ENCODE measurements at regions not wholly inside any gene's neighbourhood (a gene's known extent, or its start where the extent isn't known, plus 50 kb on each side); places are given as distances from the start of the nearest gene placed in this dataset.

DNA sequence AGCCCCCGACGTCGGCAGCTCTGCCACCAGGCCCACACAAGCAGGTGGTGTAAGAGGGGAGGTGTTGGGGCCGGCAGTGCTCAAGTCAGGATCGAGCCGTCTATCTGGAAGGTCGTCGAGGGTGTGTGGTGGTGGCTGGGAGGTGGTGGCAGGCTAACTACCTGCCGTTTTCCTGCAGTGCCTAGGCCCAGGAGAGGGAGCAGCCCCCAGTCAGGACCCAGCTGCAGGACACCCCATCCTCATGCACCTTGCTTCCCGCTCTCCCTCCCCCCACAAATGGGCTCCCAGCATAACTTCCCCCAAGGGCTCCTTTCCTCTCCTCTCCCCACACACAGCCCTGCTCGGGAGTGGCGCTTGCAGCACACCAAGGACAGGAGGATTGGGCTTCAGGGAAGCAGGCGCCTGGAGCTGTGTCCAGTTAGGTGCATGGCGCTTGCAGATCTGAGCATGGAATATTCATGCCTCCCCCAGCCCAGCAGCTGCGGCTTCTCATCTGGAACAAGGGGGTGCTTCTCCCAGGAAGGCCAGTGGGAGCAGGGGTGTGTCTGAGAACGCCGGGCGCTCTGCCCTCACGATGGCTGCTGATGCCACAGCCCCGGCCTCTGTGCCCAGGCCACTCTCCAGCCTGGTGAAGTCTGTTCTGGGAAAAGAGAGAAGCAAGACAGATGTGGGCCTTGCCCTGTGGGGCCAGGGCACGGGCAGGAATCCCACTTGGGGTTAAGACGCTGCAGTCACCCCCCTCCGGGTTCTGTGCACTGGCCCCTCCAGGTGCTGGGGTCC is 127.7 kb downstream of the IGLL1 start:
- no peak for TF ChIP-seq CBX8 (IDR thresholded peaks at IDR 0.05; ENCODE audit: borderline replicate concordance, low read depth, low read length)
- TF ChIP-seq EP300 (IDR thresholded peaks at IDR 0.05; ENCODE audit: borderline replicate concordance in 1 of 2, low read depth in 2 of 2, low read length in 2 of 2): no peak
- TF ChIP-seq, protein P1, sequence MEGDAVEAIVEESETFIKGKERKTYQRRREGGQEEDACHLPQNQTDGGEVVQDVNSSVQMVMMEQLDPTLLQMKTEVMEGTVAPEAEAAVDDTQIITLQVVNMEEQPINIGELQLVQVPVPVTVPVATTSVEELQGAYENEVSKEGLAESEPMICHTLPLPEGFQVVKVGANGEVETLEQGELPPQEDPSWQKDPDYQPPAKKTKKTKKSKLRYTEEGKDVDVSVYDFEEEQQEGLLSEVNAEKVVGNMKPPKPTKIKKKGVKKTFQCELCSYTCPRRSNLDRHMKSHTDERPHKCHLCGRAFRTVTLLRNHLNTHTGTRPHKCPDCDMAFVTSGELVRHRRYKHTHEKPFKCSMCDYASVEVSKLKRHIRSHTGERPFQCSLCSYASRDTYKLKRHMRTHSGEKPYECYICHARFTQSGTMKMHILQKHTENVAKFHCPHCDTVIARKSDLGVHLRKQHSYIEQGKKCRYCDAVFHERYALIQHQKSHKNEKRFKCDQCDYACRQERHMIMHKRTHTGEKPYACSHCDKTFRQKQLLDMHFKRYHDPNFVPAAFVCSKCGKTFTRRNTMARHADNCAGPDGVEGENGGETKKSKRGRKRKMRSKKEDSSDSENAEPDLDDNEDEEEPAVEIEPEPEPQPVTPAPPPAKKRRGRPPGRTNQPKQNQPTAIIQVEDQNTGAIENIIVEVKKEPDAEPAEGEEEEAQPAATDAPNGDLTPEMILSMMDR (IDR thresholded peaks at IDR 0.05; ENCODE audit: control extremely low read depth in 1 of 3, insufficient read depth in 1 of 3, low read depth in 1 of 3, low read length in 3 of 3): no peak
- TF ChIP-seq, protein P2, sequence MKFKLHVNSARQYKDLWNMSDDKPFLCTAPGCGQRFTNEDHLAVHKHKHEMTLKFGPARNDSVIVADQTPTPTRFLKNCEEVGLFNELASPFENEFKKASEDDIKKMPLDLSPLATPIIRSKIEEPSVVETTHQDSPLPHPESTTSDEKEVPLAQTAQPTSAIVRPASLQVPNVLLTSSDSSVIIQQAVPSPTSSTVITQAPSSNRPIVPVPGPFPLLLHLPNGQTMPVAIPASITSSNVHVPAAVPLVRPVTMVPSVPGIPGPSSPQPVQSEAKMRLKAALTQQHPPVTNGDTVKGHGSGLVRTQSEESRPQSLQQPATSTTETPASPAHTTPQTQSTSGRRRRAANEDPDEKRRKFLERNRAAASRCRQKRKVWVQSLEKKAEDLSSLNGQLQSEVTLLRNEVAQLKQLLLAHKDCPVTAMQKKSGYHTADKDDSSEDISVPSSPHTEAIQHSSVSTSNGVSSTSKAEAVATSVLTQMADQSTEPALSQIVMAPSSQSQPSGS (IDR thresholded peaks at IDR 0.05; ENCODE audit: low read length): no peak
- TF ChIP-seq SIN3A (conservative IDR thresholded peaks at IDR 0.05 in 1 of 2, IDR thresholded peaks at IDR 0.05 in 1 of 2; ENCODE audit: low read depth in 1 of 2, low read length in 2 of 2): no peak
- TF ChIP-seq RAD21 (IDR thresholded peaks at IDR 0.05 in 1 of 2, conservative IDR thresholded peaks at IDR 0.05 in 1 of 2; ENCODE audit: low read depth in 2 of 2, low read length in 2 of 2): no peak
- TF ChIP-seq, protein P3, sequence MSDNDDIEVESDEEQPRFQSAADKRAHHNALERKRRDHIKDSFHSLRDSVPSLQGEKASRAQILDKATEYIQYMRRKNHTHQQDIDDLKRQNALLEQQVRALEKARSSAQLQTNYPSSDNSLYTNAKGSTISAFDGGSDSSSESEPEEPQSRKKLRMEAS (IDR thresholded peaks at IDR 0.05): no peak
- TF ChIP-seq POLR2A (IDR thresholded peaks at IDR 0.05; ENCODE audit: control extremely low read depth in 1 of 2, low read depth in 2 of 2, low read length in 2 of 2): no peak
- TF ChIP-seq RBBP5 (IDR thresholded peaks at IDR 0.05; ENCODE audit: borderline replicate concordance, low read depth, low read length): no peak
- TF ChIP-seq, protein P4, sequence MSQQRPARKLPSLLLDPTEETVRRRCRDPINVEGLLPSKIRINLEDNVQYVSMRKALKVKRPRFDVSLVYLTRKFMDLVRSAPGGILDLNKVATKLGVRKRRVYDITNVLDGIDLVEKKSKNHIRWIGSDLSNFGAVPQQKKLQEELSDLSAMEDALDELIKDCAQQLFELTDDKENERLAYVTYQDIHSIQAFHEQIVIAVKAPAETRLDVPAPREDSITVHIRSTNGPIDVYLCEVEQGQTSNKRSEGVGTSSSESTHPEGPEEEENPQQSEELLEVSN (IDR thresholded peaks at IDR 0.05): no peak
- TF ChIP-seq POLR2AphosphoS5 (IDR thresholded peaks at IDR 0.05; ENCODE audit: low read depth, low read length): no peak

Data from H1 (cell line).